ENCODE measurements at regions not wholly inside any gene's neighbourhood (a gene's known extent, or its start where the extent isn't known, plus 50 kb on each side); places are given as distances from the start of the nearest gene placed in this dataset.

- DNase-seq (ENCODE audit: low spot score), result no peak
Observed at GRCh38 chr13:38519229-38519911, 167.5 kb upstream of the FREM2 start.

GRCh38 chr13:38520041-38520440 lies 166.8 kb upstream of the FREM2 start:
- no peak for DNase-seq (ENCODE audit: low spot score)

GRCh38 chr13:38527140-38527539 lies 159.7 kb upstream of the FREM2 start:
- DNase-seq (ENCODE audit: low spot score), result no peak

DNA sequence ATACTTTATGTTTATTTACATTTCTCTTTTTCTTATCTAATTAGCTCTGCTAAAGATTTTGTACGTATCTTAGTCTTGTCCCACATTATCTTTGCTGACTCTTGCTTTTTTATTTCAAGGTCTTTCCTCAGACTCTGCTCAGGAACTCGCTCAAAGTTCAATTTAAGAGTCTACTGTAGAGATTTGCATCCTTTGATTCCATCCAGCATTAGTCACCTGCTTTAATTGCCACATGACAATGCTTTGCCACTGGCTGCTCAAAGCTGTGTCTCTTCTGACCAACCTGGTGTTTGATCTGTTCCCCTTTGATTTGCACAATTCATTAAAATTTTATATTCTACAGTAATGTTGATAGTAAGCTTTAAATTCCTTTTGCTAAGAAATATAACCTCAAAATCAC lies 157.9 kb upstream of the FREM2 start:
- DNase-seq (ENCODE audit: low spot score), result no peak

DNA sequence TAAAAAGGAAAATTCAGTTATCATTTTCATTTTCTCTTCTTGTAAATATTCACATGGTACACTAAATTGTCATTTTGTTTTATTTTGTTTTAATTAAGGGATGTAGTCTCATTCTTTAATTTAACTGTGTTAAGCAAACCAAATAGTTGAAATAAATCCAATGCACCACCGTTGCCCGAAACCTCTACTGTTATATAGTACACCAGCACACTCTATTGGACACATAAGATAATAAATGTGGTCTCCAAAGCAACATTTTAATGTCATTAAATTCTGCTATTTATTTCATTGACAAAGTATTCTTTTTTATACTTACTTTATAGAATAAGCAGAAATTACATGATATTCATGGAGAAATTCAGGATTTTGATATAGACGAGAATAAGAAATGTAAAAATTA lies 156.4 kb upstream of the FREM2 start:
- DNase-seq (ENCODE audit: low spot score), result no peak

GRCh38 chr13:38535261-38535660 lies 151.6 kb upstream of the FREM2 start:
- DNase-seq (ENCODE audit: low spot score), result no peak

DNA sequence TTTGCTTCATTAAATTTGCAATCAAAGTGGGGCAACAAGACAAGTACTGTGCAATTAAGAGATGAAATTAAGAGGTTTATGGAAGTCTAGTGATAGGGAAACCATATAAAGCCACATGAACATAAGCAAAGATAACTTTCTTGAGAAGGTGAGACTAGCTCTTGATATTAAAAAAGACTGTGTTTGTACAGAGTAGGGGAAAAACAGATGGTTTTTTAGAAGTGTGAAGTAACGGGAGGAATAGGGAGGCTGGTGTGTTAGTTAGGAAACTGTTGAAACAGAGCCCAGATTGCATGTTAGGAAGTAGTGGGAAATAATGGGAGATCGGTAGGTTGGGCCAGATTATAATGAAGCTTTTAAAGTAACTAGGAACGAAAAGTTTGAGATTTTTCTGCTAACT lies 149.8 kb upstream of the FREM2 start:
- no peak for DNase-seq (ENCODE audit: low spot score)

- no peak for DNase-seq (ENCODE audit: low spot score)
Observed at GRCh38 chr13:38538422-38538821, 148.5 kb upstream of the FREM2 start.

DNA sequence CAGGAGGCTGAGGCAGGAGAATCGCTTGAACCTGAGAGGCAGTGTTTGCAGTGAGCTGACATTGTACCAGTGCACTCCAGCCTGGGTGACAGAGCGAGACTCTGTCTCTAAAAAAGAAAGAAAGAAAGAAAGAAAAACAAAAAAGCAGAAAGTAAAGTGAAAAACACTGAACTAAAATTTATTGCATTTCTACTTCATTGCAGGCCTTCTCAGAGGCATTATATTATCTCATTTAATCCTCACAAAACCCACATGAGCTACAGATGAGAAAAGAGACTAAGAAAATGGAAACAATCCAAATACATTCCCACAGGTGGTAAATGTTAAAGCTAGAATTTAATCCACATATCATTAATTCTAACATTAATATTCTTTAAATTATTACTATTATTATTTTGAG lies 147.2 kb upstream of the FREM2 start:
- DNase-seq (ENCODE audit: low spot score), result no peak

- DNase-seq (ENCODE audit: low spot score), result no peak
Observed at GRCh38 chr13:38542601-38543000, 144.3 kb upstream of the FREM2 start.

DNA sequence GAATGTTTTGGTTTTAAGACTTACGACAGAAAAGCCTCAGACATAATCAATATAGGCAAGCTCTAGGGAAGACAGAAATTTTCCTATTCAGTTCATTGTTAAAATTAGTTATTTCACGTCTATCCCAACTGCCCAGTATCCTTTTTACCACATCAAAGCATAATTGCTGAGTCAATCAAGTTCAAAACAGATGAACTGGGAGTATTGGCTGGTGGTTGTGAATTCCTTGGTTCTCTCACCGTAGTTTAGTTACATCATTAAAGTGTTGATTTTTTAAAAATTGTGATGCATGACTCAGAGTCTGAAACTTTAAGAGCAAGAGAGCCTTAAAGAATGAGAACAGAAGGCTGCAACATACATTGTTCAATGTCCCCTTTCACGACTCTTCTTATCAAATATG lies 143.3 kb upstream of the FREM2 start:
- DNase-seq (ENCODE audit: low spot score), result no peak

GRCh38 chr13:38563739-38564138 lies 123.1 kb upstream of the FREM2 start:
- no peak for DNase-seq (ENCODE audit: low spot score)

DNA sequence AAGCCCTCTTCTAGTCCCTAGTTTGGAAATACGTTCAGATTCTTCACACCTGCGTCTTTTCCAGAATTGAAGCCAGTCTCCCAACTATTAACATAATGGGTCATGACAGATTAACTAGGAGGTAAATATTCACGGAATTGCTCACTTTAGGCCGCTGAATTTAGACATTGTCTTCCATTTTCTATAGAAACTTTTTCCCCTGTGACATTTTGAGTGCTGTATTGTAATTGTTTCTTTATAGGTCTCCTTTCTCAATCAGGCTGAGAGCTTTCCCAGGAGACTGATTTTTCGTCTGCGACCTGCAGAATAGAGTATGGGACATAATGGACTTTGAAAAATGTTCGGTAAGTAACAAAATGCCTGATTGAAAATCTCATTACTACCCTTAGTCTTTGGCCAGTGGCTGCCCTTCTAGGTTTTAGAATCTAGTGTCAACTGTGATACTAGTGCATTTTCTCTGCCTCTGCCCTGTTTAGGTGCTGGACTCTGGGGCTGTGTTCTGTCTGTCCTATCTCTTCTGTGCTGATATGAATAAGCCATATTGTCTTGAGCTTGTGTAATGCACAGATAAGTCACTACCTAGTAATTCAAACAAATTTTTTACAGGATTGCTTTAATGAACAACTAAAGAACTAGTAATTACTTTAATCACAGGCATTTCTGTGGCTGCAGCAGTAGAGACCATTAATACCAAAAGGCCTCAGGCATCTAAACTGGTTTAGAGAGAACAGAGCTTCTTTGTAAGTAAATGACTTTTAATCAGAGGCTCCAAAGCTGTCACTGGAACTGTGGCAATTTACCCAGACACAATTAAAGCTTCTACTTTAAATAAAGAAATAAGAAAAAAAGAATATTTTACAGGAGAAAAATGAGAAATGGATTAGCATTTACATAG lies 122.4 kb upstream of the FREM2 start:
- DNase-seq (ENCODE audit: low spot score), result no peak

DNA sequence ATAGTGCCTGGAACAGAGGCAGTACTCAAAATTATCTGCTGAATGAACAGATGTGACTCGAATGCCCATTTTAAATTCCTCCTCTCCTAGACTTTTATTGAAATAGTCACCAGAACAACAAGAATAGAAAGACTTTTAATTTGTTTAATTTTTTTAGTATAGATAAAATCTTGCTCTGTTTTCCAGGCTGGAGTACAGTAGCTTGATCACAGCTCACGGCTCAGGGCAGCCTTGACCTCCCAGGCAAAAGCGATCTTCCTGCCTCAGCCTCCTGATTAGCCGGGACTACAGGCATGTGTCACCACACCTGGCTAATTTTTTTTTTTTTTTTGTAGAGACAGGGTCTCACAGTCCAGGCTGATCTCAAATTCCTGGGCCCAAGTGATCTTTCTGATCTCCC lies 120.9 kb upstream of the FREM2 start:
- no peak for DNase-seq (ENCODE audit: low spot score)

DNA sequence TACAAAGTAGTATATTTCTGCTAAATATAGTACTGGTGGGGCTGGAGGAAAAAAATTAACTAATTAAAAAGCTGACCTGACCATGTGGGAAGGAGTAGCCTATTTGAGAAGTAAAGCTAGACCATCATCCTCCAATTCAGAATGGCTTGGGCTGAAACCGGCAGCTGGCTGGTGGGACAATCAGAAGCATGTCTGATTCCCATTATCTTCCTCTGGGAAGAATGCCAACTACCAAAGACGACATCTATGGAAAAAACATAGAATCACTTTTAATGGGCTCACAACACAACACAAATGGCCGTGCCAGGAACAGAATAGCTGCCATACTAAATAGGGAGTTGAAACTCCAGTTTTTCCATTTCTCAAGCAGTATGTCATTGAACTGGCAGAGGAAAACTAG lies 120.4 kb upstream of the FREM2 start:
- DNase-seq (ENCODE audit: low spot score), result no peak

- DNase-seq (ENCODE audit: low spot score), result no peak
Observed at GRCh38 chr13:38570706-38571105, 116.2 kb upstream of the FREM2 start.

DNA sequence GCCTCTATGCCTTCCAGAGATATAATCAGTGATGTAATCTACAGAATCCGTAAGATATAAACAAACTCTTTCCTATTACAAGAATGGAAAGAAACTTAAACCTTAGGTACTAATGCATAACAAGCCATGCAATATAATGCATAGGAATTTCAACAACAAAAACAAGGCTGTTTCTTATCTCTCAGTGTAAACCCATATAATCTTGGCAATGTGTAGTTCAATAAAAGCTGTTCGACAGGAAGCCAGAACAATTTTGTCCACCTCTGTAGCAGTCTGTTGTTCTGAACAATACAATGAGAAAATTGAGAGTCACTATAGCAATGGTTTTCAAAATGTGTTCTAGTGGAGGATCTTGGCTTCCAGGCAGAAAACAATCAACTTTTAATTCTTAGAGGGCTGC lies 111.5 kb upstream of the FREM2 start:
- no peak for DNase-seq (ENCODE audit: low spot score)

DNA sequence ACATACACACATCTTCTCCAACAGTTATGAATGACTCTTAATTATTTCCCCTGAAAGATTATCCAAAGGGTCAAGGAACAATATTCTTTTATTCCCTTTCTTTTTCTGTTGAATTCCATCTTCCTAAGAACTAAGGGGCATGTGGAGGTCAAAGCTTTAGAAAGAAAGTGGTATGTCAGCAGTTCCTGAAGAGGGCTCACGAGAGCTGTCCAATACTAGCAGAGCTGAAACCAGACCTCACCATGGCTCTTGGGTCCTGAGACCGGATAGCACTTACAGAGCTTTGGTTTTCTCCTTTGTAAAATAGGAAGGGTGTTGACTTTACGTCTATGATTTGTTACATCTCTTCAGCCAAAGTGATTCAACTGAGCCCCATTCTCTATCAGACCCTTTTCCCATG lies 109.8 kb upstream of the FREM2 start:
- DNase-seq (ENCODE audit: low spot score), result no peak

DNA sequence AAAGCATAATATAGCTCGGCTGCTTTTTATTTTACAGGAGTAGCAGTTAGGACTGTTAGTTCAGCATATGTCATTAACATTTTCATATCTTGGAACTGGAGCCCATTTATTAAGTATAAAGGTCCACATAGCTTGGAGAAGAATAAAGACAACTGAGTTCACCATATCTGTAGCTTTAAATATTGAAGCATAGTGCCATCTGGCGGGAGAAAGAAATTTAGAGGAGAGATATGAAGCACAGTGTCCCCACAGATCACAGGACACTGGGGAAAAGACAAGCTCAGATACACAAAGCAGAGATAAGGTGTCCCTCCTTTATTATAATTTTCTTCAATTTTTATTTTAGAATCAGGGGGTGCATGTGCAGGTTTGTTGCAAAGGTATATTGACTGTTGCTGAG lies 104.7 kb upstream of the FREM2 start:
- DNase-seq (ENCODE audit: low spot score), result no peak

DNA sequence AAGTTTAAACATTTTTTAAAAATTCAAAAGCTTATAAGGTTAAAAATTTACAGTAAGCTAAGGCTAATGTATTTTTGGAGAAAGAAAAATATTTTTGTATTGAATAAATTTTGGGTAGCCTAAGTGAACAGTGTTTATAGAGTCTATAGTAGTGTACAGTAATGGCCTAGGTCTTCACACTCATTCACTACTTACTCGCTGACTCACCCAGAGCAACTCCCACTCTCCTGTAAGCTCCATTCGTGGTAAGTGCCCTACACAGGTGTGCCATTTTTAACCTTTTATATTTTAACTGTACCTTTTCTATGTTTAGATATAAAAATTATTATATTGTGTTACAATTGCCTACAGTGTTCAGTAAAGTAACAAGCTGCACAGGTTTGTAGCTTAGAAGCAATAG lies 96.6 kb upstream of the FREM2 start:
- DNase-seq (ENCODE audit: low spot score), result no peak

DNA sequence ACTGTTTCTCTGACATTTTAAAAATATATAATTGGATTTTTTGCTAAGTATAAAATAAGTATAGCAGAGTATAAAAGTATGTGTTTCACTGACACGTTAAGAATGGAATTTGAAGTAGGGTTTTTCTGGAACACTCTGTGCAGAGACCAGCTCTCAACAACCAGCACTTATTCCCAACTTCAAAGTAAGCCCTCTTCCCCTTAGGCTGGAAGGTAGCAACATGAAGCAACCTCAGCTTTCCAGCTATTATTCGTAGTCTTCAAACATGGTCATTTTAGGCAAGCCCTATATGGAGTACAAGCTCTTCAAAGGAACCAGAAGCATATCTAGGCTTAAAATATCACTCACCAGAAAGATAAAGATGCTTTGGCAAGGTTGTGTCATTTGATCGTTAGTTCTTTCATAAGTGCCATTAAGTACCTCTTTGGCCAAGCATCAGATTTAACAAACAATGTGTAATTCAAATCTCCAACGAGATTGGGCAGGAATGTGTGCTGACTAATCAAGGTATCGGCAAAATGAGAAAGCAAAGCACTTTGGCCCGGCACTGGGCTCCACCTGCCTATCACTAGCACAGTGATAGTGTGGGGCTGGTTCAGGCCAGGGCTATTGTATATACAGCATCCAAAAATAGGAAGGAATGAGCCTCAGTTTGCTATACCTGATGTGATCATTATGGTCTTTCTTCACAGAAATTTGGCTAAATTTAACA lies 95.9 kb upstream of the FREM2 start:
- no peak for DNase-seq (ENCODE audit: low spot score)

GRCh38 chr13:38602266-38602665 lies 84.6 kb upstream of the FREM2 start:
- no peak for DNase-seq (ENCODE audit: low spot score)

Measured in ureter (tissue), 1 donor.